Erythroblast (primary cell): ENCODE measurements at regions not wholly inside any gene's neighbourhood (a gene's known extent, or its start where the extent isn't known, plus 50 kb on each side); places are given as distances from the start of the nearest gene placed in this dataset.

ENCODE experiments used
- GATA1 ChIP-seq: IDR thresholded peaks from 2 replicates; pipeline ENCODE4 v1.6.1; 2011; ENCODE audit warnings: low read depth, mild to moderate bottlenecking, control low read depth, low read length, moderate library complexity
- POLR2A ChIP-seq: IDR thresholded peaks from 2 replicates; pipeline ENCODE4 v1.6.1; 2011; ENCODE audit warnings: mild to moderate bottlenecking, low read length

DNA sequence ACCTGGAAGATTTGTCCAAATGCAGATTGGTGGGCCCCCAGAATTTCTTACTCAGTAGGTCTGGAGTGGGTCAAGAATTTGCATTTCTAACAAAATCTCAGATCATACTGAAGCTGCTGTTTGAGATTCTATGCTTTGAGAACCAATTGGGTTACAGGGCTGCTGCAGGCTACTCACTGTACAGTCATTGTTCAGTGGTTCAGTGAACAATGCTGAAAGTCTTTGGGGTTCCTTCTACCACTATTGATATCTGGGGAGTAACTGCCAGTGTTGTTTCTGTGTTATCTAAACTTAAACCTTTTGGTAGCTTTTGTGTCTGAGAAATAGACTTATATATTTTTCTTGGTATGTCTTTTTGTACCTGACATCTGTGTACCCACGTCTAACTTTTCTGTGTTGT is 187.5 kb downstream of the TANC2 start:
- TF ChIP-seq POLR2A = no peak
- TF ChIP-seq GATA1 = no peak
